HG02840 (cell line): ENCODE measurements at regions not wholly inside any gene's neighbourhood (a gene's known extent, or its start where the extent isn't known, plus 50 kb on each side); places are given as distances from the start of the nearest gene placed in this dataset.
A peak's percentile ranks its signal among the peaks of the same experiment; 100 is the strongest.
"Not testable (repeated sequence)": the region's sequence is repeated elsewhere in the genome, so short reads cannot be mapped to it uniquely, and the experiment has no call there.

Source experiments
- ATAC-seq: cut with Tn5 transposase; IDR thresholded peaks from one replicate; pipeline ENCODE4 v1.9.1; 2021; ENCODE audit warnings: mild to moderate bottlenecking, moderate library complexity, moderate number of reproducible peaks; ENCODE audit not compliant: unreplicated experiment, low FRiP score

DNA sequence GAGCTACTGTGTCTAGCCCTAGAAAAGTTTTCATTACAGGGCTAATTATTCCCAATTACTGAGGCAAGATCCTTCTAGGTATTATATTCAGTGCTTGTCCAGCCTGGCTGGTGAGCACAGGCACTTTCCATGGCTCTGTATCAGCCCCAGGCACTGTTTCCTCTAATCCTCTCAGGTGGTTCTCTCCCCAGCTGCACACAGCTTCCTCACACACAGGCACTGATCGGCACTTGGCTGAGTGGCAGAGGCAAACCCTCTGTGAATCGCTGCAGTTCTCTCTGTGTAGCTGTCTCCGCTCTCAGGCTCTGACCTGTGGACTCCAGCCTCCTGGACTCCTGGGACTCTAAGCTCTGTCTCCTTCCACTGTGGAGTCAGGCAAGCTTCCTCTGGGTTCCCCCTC is 318.1 kb downstream of the KLF13 start:
- ATAC-seq, result not testable (repeated sequence)

DNA sequence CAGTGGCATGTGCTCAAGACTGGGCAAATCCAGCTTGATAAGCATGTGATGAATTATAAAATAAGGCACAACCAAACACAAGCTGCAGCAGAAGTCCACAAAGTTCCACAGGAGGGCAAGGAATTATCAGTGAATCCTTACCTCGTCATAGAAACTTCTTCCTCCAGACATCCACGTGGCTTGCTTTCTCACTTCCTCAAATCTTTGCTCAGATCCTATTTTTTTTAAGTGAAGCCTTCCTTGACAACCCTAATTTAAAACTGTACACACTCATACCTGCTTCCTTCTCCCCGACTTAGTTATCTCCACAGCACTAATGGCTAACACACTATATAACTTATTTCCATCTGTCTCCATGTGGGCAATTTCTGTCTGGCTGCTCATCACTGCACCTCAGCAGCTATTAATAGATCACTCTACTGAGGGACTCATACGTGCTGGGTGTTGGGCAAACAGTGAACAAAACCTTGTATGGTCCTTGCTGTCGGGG is 320.7 kb downstream of the KLF13 start:
- ATAC-seq, result not testable (repeated sequence)

DNA sequence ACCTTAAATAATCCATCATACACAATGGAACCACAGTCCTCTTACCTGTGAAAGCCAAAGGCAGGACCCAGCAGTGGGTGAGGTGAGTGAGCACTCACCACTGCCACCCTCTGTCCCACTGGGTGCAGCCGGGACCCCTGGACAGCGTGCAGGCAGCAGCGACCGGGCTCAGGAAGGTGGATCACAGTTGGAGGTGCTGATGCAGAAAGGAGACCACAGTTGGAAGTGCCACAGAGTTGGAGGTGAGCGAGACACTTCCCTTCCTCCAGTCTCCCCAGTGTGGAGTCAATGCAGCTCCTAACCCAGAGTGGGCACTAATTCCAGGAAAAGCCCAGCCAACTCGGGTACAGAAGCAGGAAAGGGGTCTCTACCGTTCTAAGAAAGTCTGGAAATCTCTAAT is 323.0 kb downstream of the KLF13 start:
- ATAC-seq, result not testable (repeated sequence)

DNA sequence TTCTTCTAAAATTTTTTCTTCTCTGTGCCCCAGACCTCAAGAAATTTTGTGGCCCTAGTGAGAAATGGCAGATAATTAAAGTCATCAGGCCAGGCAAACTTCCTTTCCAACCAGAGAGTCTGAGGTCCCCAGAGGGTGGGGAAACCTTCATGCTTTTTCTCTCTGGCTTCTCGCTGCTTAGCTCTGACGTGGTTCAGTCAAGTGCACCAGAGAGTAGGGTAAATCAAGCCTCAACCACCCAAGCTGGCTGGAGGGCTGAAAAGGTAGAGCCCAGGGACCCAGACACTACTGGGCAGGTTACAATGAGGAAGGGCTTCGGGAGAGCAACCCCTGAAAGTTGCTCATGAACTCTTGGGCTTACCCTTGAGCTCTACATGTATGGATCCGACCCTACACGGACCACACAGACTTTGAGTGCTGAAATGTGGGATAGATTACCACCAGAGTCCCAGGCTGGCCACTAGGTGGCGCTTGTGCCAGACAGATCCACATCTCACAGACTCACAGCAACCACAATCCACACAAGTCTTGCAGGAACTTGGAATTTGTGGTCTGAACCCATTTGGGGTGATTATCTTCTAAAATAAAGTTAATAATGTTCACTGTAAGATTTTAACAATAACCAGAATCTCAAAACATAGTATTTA is 323.5 kb downstream of the KLF13 start:
- ATAC-seq, result not testable (repeated sequence)

GRCh38 chr15:31656915-31657314 is 330.3 kb downstream of the KLF13 start:
- not testable (repeated sequence) for ATAC-seq

DNA sequence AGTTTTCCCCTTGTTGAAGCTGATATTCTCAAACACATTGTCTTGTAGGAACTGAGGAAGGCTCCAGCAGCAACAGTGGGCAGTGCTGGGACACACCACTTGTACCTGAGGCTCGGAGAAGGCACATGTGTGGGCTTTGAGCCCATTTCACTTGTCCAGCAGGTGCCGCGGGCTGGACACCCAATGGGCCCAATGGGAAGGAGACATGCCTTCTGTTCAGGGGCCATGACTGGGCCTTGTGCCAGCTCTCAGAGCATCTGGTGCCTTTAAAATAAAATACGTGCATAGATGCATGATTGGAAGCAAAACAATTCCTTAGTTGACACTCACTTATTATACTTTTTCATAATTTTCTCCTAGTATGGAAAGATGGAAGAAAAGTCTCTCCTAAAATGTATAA is 334.2 kb downstream of the KLF13 start:
- no peak for ATAC-seq

DNA sequence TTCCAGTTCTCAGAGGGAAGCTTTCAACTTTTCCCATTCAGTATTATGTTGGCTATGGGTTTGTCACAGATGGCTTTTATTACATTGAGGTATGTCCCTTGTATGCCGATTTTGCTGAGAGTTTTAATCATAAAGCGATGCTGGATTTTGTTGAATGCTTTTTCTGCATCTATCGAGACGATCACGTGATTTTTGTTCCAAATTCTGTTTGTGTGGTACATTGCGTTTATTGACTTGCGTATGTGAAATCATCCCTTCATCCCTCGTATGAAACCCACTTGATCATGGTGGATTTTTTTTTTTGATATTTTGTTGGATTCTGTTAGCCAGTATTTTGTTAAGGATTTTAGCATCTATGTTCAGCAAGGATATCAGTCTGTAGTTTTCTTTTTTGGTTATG is 339.1 kb downstream of the KLF13 start:
- ATAC-seq, result not testable (repeated sequence)

- ATAC-seq, result not testable (repeated sequence)
Measured at GRCh38 chr15:31669158-31669908, 342.7 kb downstream of the KLF13 start.

DNA sequence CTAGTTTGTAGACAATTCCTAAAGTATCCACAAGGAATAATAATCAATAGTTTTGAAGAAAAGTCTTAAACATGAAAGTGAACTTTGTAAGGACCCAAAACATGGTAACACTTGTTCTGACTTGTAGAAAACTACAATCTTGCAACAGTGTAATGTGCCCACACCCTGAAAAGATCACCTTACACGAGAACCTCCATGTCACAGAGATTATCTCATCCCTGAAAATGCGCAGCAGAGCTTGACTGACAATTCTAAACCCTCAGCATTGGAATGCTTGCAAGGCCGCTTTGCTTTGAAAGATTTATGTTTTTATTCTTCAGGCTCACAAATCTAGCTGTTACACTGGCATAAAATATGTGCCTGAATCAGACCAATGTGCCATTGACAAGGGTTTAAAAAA is 346.6 kb downstream of the KLF13 start:
- ATAC-seq, result not testable (repeated sequence)

GRCh38 chr15:31681529-31682259 is 348.6 kb upstream of the CHRNA7 start:
- ATAC-seq, result not testable (repeated sequence)

DNA sequence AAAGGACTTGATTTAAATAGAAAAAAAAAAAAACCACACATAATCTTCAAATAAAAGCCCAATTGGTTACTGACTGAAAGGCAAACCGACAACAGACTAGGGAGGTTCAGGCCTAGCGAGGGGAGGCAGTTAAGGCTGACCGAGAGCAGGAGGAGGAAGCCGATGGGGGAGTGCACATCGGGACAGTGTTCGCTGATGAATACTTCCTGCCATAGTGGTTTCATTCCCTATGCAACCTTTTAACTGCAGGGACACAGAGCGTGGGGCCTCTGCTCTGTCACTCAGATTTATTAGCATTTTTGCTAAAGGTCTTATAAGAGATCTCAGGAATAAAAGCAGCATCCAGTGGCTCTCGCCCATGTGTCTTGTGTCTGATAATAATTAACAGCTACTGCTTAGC is 343.2 kb upstream of the CHRNA7 start:
- ATAC-seq, result not testable (repeated sequence)

DNA sequence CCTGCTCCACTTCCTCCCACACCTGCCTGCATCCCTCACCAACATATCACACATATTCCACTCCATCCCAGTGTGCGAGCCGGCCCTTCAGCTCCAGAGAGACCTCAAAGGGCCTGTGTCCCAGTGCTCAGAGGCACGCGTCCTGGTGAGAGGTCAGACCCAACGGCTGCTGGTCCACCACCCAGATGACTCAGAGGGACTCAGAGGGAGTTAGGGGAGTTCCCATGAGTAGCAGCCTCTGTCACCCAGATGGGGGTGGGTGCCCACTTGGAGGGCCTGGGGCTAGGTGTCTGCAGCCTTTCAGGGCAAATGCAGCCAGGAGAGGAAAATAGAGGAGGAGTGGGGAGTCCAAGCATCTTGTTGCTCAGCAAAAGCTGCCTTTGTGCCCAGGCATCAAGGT is 333.8 kb upstream of the CHRNA7 start:
- not testable (repeated sequence) for ATAC-seq

DNA sequence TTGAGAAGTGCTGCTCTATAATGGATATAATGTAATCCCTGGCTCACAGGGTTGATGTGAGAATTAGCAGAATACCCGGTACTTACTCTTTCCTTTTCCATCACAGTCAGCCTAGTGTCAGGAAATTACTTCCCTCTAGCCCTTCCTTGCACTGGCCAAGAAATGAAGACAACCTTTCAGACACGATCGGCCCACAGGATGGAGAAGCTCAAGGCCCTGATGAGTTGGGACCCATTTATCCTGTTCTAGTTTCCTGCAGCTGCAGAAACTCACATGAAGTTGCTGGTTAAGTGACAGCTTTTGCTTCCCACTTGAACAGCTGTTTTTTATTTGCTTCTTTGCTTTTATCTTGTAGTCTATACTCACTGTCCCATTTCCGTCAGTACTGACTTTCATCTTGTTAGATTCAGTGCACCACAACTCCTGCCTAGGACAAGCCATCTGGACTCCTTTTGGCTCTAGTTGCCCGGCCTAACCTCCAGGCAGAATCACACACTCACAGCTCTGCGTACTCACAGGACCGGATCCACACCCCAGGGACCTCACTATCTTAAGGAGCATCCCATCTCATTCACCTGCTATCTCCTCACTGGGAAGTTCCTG is 325.1 kb upstream of the CHRNA7 start:
- not testable (repeated sequence) for ATAC-seq

DNA sequence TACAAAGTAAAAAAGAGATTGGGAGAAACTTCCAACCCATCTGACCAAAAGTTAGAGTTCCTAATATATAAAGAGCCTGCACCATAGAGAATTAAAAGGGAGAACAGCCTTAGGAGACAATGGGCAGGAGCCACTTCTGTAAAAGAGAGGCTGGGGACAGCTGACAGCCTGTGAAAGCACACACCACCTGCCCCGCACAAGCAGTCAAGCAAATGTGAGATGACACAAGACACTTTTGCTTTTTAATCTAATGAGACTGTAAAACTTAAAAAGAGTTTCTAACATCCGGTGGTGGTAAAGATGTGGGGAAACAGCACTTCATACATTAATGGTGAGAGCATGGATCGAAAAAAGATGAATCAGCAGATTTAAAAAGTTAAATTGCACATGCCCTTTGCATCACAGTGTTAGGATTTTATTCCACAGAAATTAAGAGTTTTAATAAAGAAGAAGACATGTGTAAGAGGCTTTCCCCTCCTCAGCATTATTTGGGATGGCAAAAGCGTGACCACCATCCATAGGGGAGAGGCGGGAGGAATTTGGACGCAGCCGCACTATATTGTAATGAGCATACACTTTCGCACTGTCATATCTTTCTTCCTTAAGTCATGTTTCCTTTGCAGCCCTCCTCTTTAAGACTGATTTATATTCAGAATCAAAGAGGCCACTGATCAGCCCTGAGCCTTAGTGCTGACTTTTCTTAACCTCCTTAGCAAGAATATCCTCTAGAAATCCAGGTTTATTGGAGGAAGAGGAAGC is 322.2 kb upstream of the CHRNA7 start:
- peak; percentile 55 for ATAC-seq

GRCh38 chr15:31708703-31709327 is 321.5 kb upstream of the CHRNA7 start:
- peak; percentile 76 for ATAC-seq

- not testable (repeated sequence) for ATAC-seq
Measured at GRCh38 chr15:31709479-31709878, 320.8 kb upstream of the CHRNA7 start.

- ATAC-seq, result not testable (repeated sequence)
Measured at GRCh38 chr15:31710806-31711205, 319.5 kb upstream of the CHRNA7 start.

DNA sequence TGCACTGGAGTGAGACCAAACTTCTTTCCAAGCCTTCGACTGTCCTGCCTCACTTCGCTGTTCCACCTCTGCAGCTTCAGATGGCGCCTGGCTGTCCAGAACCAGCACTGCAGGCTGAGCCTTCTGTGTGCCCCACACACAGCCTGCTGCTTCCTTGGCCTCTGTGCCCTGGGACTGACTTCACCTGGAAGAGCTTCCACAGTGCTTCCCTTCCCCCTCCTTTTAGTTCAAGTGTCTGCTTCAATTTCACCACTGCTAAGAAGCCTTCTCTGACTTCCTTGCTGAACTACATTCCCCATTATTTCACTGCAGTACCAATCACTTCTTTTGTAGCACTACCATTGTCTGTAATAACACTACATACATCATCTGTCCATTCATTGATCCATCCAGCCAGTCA is 315.1 kb upstream of the CHRNA7 start:
- ATAC-seq, result not testable (repeated sequence)

DNA sequence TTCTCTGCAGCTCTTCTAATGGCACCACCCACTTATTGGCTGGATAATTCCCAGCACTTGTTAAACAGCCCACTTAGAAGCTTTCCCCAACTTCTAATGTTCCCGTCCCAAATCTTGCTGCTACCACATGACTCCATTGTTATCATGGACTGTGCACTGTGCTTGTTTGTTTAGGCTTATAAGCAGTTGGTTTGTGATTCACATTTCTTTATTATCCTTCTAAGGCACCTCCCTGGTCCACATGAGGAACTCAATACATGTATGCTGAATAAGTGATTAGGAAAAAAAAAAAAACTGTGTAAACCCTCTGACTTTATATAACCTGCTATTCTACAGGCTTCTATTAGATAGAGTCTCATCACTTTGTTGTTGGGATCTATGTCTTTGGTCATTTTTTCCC is 311.7 kb upstream of the CHRNA7 start:
- ATAC-seq, result not testable (repeated sequence)
